MG63 (cell line): ENCODE measurements at regions not wholly inside any gene's neighbourhood (a gene's known extent, or its start where the extent isn't known, plus 50 kb on each side); places are given as distances from the start of the nearest gene placed in this dataset.
"Not testable (repeated sequence)": the region's sequence is repeated elsewhere in the genome, so short reads cannot be mapped to it uniquely, and the experiment has no call there.

Experiments used
- DNase-seq: peaks from one replicate; pipeline ENCODE4 v3.0.0-alpha.2; 2020
- H3K27me3 ChIP-seq: fragments of 250-450 bp; sonication (Bioruptor Pico); 2 replicates; pipeline ENCODE4 v1.5.1; 2020; ENCODE audit warnings: mild to moderate bottlenecking, moderate library complexity
- H3K36me3 ChIP-seq: fragments of 250-450 bp; sonication (Bioruptor Pico); 2 replicates; pipeline ENCODE4 v1.5.1; 2020; ENCODE audit warnings: mild to moderate bottlenecking, moderate library complexity
- H3K4me3 ChIP-seq: fragments of 250-450 bp; sonication (Bioruptor Pico); 2 replicates; pipeline ENCODE4 v1.5.1; 2020; ENCODE audit warnings: mild to moderate bottlenecking, moderate library complexity
- H3K9me3 ChIP-seq: fragments of 250-450 bp; sonication (Bioruptor Pico); 2 replicates; pipeline ENCODE4 v1.5.1; 2020; ENCODE audit warnings: mild to moderate bottlenecking, moderate library complexity

DNA sequence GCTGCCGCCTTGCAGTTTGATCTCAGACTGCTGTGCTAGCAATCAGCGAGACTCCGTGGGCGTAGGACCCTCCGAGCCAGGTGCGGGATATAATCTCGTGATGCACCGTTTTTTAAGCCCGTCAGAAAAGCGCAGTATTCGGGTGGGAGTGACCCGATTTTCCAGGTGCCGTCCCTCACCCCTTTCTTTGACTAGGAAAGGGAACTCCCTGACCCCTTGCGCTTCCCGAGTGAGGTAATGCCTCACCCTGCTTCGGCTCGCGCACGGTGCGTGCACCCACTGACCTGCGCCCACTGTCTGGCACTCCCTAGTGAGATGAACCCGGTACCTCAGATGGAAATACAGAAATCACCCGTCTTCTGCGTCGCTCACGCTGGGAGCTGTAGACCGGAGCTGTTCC is 438.5 kb upstream of the CDH10 start:
- not testable (repeated sequence) for H3K36me3 ChIP-seq, H3K27me3 ChIP-seq, DNase-seq, H3K4me3 ChIP-seq, H3K9me3 ChIP-seq

DNA sequence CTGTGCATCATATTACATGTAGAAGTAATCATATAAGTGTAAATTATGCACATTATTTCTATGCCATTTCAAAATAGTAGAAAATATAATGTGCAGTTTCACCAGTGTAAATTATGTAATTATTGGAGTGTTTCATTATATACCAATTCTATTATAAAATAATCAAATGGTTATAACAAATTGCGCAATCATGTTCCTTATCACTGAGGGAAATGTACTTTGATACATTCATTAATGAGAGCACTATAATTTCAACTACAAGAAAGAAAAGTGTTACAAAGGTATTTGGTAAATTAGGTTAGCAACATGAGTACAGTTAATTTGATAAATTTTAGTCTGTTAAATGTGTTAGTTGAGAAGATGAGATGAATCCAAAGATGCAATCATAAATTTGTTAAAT is 421.5 kb upstream of the CDH10 start:
- DNase-seq: no peak
- no peak overlapping the region for H3K4me3 ChIP-seq
- no peaks in the 10 kb centered on the region for H3K27me3 ChIP-seq
- no peaks in the 10 kb centered on the region for H3K9me3 ChIP-seq
- H3K36me3 ChIP-seq: no peaks in the 10 kb centered on the region

DNA sequence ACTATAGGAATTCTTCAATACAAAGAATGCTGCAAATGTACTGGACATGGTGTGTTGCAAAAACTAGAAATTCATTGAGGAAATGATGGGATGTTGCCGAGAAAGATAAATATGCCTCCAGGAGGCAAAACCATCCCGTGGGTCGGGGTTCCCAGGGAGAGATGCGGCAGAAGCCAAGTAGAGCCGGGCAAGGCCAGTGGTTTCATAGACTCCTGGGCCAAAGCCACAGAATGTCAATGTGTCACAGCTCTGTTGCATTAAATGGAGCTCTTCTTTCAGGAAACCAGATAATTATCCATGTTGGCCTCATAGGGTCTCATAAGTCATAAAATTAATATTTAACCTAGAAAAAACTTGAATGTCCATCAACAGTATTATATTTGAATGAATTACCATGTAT is 419.5 kb upstream of the CDH10 start:
- Histone ChIP-seq H3K4me3 (no peak overlapping the region), H3K27me3 (no peaks in the 10 kb centered on the region), H3K9me3 (no peaks in the 10 kb centered on the region), H3K36me3 (no peaks in the 10 kb centered on the region)
- peak; percentile 5 for DNase-seq

DNA sequence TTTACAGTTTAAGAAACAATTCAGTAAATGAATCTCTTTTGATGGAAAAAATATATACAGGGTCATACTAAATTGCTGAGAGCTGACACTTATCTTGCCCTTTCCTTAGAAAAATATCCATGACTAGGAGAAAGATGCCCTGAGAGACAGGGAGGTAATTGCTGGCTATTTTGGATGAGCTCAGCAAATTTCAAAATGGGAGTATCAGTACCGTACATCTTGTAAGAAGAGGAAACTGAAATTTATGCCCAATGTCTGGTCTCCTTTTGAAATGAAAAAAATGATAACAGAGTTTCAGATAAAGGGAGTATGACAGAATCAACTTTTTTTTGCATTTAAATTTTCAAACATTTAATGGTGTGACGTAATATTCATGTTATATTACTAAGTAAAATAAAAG is 415.8 kb upstream of the CDH10 start:
- no peaks in the 10 kb centered on the region for H3K36me3 ChIP-seq
- no peak overlapping the region for H3K4me3 ChIP-seq
- no peaks in the 10 kb centered on the region for H3K9me3 ChIP-seq
- H3K27me3 ChIP-seq: no peaks in the 10 kb centered on the region
- no peak for DNase-seq

DNA sequence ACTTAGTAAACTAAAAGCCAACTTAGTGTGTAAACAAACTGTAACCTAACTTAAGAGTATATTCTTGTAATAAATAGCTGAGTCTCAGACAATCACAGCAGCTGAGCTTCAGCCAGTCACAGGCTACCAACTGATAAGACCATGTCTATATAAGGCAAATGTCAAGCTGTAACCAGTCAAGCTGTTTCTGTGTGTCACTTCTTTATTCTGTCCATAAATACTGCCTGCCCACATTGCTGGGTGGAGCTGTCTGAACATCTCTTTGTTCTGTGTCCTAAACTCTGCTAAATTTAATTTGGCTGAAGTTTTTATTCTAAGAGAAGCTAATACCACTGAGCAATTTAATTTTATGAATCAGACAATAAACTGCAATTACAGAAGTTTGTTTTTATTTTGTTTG is 412.1 kb upstream of the CDH10 start:
- Histone ChIP-seq H3K27me3 (no peaks in the 10 kb centered on the region), H3K9me3 (no peaks in the 10 kb centered on the region), H3K36me3 (no peaks in the 10 kb centered on the region), H3K4me3 (no peak overlapping the region)
- DNase-seq: no peak

DNA sequence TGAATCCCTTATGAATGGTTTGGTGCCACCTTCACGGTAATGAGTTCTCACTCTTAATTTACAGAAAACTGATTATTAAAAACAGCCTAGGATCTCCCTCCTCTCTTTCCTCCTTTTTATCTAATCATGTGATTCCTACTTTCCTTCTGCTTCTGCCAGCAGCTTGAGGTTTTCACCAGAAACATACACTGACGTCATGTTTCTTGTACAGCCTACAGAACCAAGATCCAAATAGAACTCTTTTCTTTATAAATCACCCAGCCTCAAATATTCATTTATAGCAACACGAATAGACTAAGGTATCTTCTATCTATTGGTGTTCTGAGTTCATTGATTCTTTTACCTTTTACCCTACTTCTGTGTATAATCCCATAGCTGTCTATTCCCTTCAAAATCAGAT is 388.9 kb upstream of the CDH10 start:
- no peak for DNase-seq
- Histone ChIP-seq H3K27me3 (no peaks in the 10 kb centered on the region), H3K9me3 (no peaks in the 10 kb centered on the region; the same call in 1 of the 2 replicates), H3K36me3 (no peaks in the 10 kb centered on the region), H3K4me3 (no peak overlapping the region)

DNA sequence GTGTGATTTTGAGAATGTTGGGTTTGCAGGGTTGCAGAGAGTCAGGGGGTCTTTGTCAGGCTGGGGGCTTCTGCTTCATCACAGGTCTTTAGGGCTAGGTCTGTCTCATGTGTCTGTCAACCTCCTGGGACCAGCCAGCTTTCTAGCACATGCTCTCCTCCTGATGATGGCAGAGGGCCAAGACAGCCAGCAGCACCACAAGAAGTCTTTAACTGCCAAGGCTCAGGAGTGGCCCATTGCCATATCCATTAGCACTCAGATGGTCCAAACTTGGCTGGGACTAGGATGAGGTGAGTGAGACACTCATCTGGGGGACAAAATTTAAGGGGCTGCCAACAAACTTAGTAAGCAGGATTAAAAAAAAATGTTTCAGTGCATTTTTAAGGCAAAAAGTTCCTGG is 384.2 kb upstream of the CDH10 start:
- DNase-seq: peak; percentile 84
- Histone ChIP-seq H3K27me3 (no peaks in the 10 kb centered on the region), H3K9me3 (no peaks in the 10 kb centered on the region; the same call in 1 of the 2 replicates), H3K4me3 (no peak overlapping the region), H3K36me3 (no peaks in the 10 kb centered on the region)

DNA sequence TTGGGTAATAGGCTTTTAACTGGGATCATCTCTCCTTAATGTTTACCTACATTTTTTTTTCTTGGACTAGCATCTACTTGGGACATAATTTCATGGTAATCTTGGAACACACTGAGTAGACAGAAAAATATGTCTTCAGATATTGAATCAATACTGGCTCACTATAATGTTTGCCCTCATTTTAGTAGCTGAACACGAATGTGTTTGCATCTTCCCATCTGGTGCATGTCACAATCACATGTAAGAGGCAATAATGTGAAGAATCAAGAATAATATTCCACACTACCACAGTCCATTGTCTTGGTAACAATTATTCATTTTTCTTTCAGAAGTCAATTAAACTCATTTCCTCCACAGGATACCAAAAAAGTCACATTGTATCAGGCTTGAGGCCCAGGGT is 382.7 kb upstream of the CDH10 start:
- no peaks in the 10 kb centered on the region for H3K36me3 ChIP-seq
- DNase-seq: no peak
- H3K9me3 ChIP-seq: no peaks in the 10 kb centered on the region; the same call in 1 of the 2 replicates
- H3K4me3 ChIP-seq: no peak overlapping the region
- H3K27me3 ChIP-seq: no peaks in the 10 kb centered on the region

DNA sequence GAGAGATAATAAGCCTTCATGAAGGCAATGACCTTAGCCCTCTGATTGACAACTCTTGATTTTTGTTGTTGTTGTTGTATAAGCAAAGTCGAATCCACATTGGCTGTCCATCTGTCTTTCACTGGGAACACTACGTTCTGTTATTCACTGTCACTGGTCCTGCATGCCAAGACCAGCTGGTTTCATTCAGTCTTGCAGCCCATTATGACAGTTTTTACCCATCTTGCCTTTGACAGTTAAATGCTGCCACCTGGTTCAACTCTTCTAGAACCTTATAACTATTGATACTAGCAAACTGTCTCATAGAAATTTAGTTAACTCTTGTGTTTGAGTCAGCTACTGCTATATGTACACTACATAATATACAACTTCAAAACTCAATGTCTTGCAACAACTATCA is 382.3 kb upstream of the CDH10 start:
- no peaks in the 10 kb centered on the region; the same call in 1 of the 2 replicates for H3K9me3 ChIP-seq
- DNase-seq: no peak
- no peak overlapping the region for H3K4me3 ChIP-seq
- H3K27me3 ChIP-seq: no peaks in the 10 kb centered on the region
- no peaks in the 10 kb centered on the region for H3K36me3 ChIP-seq

DNA sequence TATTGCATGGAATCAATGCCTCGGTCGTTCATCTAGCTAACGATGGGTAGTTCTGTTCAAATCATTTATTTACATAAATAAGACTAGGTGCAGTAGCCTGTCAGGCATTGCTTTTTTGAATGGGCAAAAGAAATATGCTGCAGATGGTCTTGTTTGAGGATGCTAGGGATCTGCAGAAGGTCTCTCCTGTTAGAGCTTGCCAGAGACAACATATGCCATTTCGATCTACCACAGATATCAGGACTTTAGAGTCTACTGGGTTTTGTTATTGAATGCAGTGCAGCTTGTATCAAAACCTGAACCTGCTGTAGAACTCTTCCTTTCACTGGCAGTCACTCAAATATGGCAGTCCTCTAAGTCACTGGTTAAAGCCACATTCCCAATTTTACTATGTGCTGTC is 381.1 kb upstream of the CDH10 start:
- Histone ChIP-seq H3K9me3 (no peaks in the 10 kb centered on the region), H3K36me3 (no peaks in the 10 kb centered on the region), H3K27me3 (no peaks in the 10 kb centered on the region), H3K4me3 (no peak overlapping the region)
- no peak for DNase-seq

DNA sequence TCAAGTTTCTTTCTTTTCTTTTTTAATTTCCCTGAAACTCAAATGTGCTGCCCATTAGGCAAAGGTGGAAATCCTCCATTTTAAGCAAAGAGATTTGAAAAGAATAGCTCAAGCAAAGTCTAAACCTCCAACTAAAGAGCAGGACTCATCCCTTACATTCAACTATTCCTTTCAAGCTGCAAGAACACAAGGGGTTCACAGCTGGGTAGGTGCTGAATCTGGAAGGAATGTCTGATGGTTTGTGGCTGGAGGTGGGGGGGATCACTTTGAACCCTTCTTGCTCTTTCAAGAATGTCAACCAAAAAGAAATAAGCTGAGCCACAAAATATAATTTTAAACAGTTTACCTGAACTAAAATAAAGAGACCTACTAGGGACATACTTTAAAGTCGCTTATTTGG is 375.7 kb upstream of the CDH10 start:
- no peak for DNase-seq
- no peak overlapping the region for H3K4me3 ChIP-seq
- H3K9me3 ChIP-seq: no peaks in the 10 kb centered on the region
- no peaks in the 10 kb centered on the region for H3K36me3 ChIP-seq
- H3K27me3 ChIP-seq: no peaks in the 10 kb centered on the region

DNA sequence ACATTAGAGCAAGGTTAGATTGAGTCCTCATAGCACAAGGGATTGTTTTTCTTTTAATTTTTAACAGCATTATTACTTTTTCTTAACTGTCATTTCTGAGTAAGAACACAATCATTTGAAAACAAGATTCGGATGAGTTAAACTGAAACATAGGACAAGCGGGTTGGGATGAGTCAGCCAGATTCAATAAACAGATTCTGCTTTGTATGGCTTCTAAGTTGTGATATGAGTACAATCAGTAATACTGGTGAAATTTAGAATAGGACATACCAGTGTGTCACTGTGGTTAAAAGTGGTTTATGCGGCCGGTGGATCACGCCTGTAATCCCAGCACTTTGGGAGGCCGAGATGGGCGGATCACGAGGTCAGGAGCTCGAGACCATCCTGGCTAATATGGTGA is 364.3 kb upstream of the CDH10 start:
- H3K36me3 ChIP-seq: no peaks in the 10 kb centered on the region
- H3K9me3 ChIP-seq: no peaks in the 10 kb centered on the region
- DNase-seq: no peak
- no peak overlapping the region for H3K4me3 ChIP-seq
- H3K27me3 ChIP-seq: no peaks in the 10 kb centered on the region

DNA sequence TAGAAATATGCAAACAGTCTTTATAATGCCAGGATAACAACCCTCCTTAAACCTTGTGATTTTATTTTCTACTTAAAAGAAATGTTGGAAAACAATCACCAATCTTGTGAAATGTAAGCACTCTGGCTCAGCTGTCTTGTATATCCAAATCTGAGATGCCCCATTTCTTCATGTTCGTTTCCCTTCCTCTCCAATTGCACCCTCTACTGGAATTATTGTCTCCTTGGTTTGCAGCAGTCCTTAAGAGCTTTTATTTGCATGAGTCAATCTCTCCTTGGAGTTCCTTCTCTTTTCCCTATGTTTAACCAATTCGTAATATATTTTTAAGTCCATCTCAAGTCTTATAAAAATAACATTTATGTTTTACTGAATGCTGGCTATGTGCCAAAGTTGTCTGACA is 362.0 kb upstream of the CDH10 start:
- Histone ChIP-seq H3K4me3 (no peak overlapping the region), H3K27me3 (no peaks in the 10 kb centered on the region), H3K9me3 (no peaks in the 10 kb centered on the region), H3K36me3 (no peaks in the 10 kb centered on the region)
- DNase-seq: no peak

DNA sequence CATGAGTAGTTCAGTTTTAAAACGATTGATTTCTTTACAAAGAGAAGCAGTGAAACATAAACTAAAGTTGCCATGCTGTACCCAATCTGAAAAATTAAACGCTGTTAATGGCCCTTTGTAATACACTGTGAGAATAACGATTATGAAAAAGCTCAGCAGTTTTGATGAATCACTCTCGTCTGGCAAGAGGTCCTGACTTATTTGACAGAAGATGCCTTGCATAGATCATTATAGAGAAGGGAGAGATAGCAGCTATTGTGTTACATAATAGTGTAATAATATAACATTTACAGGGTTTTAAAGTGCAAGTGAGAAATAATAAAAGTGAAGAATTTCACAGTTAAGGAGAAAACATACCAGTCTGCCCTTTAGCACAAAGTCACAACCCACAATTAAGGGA is 361.5 kb upstream of the CDH10 start:
- DNase-seq: no peak
- H3K9me3 ChIP-seq: no peaks in the 10 kb centered on the region
- H3K36me3 ChIP-seq: no peaks in the 10 kb centered on the region
- no peaks in the 10 kb centered on the region for H3K27me3 ChIP-seq
- H3K4me3 ChIP-seq: no peak overlapping the region

DNA sequence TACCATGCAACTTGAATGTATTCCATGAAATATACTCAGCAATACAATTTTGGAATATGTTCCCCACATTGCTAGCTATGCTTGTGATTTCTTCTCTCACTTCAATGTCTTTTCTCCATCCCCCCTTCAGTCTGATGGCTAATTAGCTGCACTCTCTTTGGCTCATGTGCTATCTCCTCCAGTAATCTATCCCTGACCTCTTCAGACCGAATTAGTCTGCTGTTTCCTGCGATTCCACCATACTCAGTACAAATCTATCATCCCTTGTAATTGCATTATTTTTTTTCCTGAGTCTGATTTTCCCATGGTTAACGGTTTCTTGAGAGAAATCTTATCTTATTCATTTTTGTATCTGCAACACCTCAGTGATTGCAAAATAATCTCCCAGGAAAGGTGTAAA is 360.7 kb upstream of the CDH10 start:
- no peak overlapping the region for H3K4me3 ChIP-seq
- H3K9me3 ChIP-seq: no peaks in the 10 kb centered on the region
- H3K27me3 ChIP-seq: no peaks in the 10 kb centered on the region
- no peak for DNase-seq
- H3K36me3 ChIP-seq: no peaks in the 10 kb centered on the region

DNA sequence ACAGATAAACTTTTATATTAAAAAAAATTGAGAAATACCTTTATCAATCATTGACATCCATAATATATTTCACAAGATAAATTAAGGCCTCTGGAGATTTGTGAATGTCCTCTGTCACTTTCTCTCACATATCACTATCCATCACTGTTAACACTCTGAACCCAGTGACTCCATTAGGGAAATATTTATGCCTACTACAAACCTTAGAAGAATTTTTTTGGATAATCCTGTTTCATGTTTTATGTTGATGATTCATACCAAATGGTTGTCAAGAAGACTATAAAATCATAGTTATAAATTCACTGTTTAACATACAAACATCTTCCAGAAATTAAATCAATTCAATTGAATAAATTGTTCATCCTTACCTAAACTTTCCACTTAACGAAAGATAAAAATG is 357.6 kb upstream of the CDH10 start:
- no peaks in the 10 kb centered on the region for H3K9me3 ChIP-seq
- H3K36me3 ChIP-seq: no peaks in the 10 kb centered on the region
- no peaks in the 10 kb centered on the region for H3K27me3 ChIP-seq
- no peak for DNase-seq
- H3K4me3 ChIP-seq: no peak overlapping the region

DNA sequence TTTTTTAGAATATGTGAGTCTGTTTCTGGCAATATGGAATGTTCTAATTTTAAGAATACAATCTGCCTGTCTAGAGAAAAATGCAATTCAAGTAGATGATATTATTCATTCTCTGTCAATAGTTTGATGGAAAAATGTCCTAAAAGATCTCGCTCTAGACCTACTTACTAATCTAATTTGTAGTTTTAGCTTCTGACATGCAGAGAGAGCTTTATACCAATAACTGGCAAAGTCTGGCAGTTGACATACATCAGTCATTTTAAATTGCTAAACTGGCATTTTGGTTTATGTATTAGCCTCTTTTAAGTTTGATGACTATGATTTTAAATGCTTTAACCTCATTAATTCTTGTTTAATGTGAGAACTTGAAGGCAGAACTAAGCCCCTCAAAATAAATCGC is 355.0 kb upstream of the CDH10 start:
- Histone ChIP-seq H3K9me3 (peaks cover 5% of the 10 kb centered on the region), H3K36me3 (no peaks in the 10 kb centered on the region), H3K4me3 (no peak overlapping the region), H3K27me3 (no peaks in the 10 kb centered on the region)
- DNase-seq: no peak

DNA sequence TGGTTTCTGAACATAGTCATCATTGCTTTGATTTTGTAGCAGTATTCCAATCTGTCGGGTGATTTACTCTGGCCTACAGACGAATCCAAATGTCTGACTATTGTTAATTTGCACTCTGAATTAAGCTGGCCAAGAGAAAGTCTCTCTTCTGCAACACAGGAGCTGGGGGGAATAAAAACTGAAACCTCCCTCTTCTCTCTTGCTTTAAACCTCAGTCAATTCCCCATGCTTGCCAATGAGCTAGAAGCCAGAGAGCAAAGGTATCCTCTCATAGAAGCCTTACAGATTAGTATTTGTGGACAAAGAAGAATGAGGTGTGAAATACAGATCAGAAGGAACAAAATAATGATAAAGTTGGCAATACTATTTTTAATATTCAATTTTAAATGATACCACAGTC is 353.9 kb upstream of the CDH10 start:
- Histone ChIP-seq H3K36me3 (no peaks in the 10 kb centered on the region), H3K9me3 (peaks cover 5% of the 10 kb centered on the region), H3K27me3 (no peaks in the 10 kb centered on the region), H3K4me3 (no peak overlapping the region)
- no peak for DNase-seq

DNA sequence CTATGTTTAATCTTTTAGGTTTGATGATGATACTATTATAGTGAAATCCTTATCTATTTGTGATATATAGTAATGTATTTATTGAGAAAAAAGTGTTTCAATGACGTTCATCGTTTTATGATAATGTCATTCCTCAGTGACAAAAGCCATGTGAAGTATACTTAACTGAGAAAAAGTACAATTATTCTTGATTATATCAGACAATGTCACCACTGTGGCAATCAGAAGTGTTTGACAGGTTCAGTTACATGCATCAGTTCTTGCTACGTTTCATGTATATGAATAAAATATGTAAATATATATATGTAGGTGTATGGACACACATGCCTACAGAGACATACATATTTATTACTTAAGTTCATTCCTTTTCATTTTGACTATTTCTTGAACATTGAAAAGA is 341.5 kb upstream of the CDH10 start:
- Histone ChIP-seq H3K9me3 (no peaks in the 10 kb centered on the region), H3K27me3 (no peaks in the 10 kb centered on the region), H3K4me3 (no peak overlapping the region), H3K36me3 (no peaks in the 10 kb centered on the region)
- no peak for DNase-seq
